ENCODE measurements at regions not wholly inside any gene's neighbourhood (a gene's known extent, or its start where the extent isn't known, plus 50 kb on each side); places are given as distances from the start of the nearest gene placed in this dataset.

GRCh38 chr2:215670396-215670795 is 234.5 kb upstream of the FN1 start:
- DNase-seq, result no peak
- TF ChIP-seq, protein P1, sequence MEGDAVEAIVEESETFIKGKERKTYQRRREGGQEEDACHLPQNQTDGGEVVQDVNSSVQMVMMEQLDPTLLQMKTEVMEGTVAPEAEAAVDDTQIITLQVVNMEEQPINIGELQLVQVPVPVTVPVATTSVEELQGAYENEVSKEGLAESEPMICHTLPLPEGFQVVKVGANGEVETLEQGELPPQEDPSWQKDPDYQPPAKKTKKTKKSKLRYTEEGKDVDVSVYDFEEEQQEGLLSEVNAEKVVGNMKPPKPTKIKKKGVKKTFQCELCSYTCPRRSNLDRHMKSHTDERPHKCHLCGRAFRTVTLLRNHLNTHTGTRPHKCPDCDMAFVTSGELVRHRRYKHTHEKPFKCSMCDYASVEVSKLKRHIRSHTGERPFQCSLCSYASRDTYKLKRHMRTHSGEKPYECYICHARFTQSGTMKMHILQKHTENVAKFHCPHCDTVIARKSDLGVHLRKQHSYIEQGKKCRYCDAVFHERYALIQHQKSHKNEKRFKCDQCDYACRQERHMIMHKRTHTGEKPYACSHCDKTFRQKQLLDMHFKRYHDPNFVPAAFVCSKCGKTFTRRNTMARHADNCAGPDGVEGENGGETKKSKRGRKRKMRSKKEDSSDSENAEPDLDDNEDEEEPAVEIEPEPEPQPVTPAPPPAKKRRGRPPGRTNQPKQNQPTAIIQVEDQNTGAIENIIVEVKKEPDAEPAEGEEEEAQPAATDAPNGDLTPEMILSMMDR (IDR thresholded peaks at IDR 0.05; ENCODE audit: borderline replicate concordance, extremely low read depth, insufficient read depth), result no peak
- Histone ChIP-seq H3K27me3 (ENCODE audit: control insufficient read depth, insufficient read depth, low read length) (no peaks in the 10 kb centered on the region), H3K4me1 (ENCODE audit: control insufficient read depth in 2 of 3, insufficient read depth in 2 of 3, low read depth in 1 of 3, low read length in 3 of 3) (no peaks in the 10 kb centered on the region), H3K9me3 (ENCODE audit: control insufficient read depth in 2 of 3, insufficient read depth in 1 of 3, low read length in 3 of 3) (no peaks in the 10 kb centered on the region), H3K27ac (ENCODE audit: low read depth in 2 of 2, low read length in 2 of 2) (no peak overlapping the region), H3K9ac (ENCODE audit: low read length in 3 of 3) (no peak overlapping the region), H3K36me3 (ENCODE audit: control insufficient read depth in 2 of 3, insufficient read depth in 3 of 3, low read length in 3 of 3) (no peaks in the 10 kb centered on the region), H3K4me3 (ENCODE audit: low read length in 3 of 3) (no peak overlapping the region)
- intact Hi-C loops (cut with DNase I), result no loop called here
- no peak for FAIRE-seq

DNA sequence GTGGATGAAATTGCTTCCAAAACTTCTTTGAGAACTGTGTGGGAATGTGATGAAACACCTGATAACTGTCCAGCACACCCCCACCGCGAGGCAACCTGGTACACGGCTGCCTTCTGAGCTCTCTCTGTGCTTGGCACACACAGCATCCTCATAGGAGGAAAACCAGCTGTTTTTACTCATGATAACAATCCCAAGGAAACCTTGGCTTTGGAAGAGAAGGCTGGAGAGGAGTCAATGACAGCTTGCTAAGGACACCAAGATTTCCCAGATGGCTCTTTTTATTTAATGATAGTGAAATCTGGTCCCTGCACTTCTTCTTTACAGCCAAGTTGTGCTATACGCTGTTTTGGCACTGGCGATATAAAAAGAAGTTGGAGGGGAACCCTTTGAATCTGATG is 232.5 kb upstream of the FN1 start:
- peak in 1 of 5 donors; percentile 30 for DNase-seq
- intact Hi-C loops (cut with DNase I), result no loop called here
- FAIRE-seq, result no peak

GRCh38 chr2:215667585-215668377 is 231.9 kb upstream of the FN1 start:
- intact Hi-C loops (cut with DNase I), result no loop called here
- FAIRE-seq (no peak), DNase-seq (no peak)
- H3K27me3 ChIP-seq (ENCODE audit: control insufficient read depth, insufficient read depth, low read length), result no peaks in the 10 kb centered on the region
- no peak overlapping the region for H3K9ac ChIP-seq (ENCODE audit: low read length in 3 of 3)
- TF ChIP-seq, protein P1 (IDR thresholded peaks at IDR 0.05; ENCODE audit: borderline replicate concordance, extremely low read depth, insufficient read depth), result no peak
- H3K36me3 ChIP-seq (ENCODE audit: control insufficient read depth in 2 of 3, insufficient read depth in 3 of 3, low read length in 3 of 3), result no peaks in the 10 kb centered on the region
- H3K27ac ChIP-seq (ENCODE audit: low read depth in 2 of 2, low read length in 2 of 2), result no peak overlapping the region
- no peaks in the 10 kb centered on the region for H3K9me3 ChIP-seq (ENCODE audit: control insufficient read depth in 2 of 3, insufficient read depth in 1 of 3, low read length in 3 of 3)
- no peaks in the 10 kb centered on the region for H3K4me1 ChIP-seq (ENCODE audit: control insufficient read depth in 2 of 3, insufficient read depth in 2 of 3, low read depth in 1 of 3, low read length in 3 of 3)
- H3K4me3 ChIP-seq (ENCODE audit: low read length in 3 of 3), result no peak overlapping the region

More for the DNA sequence above, 232.5 kb upstream of the FN1 start:
- TF ChIP-seq, protein P1 (IDR thresholded peaks at IDR 0.05; ENCODE audit: borderline replicate concordance, extremely low read depth, insufficient read depth), result no peak
- Histone ChIP-seq H3K36me3 (ENCODE audit: control insufficient read depth in 2 of 3, insufficient read depth in 3 of 3, low read length in 3 of 3) (no peaks in the 10 kb centered on the region), H3K27me3 (ENCODE audit: control insufficient read depth, insufficient read depth, low read length) (no peaks in the 10 kb centered on the region), H3K9me3 (ENCODE audit: control insufficient read depth in 2 of 3, insufficient read depth in 1 of 3, low read length in 3 of 3) (no peaks in the 10 kb centered on the region), H3K9ac (ENCODE audit: low read length in 3 of 3) (no peak overlapping the region), H3K4me3 (ENCODE audit: low read length in 3 of 3) (no peak overlapping the region), H3K4me1 (ENCODE audit: control insufficient read depth in 2 of 3, insufficient read depth in 2 of 3, low read depth in 1 of 3, low read length in 3 of 3) (no peaks in the 10 kb centered on the region), H3K27ac (ENCODE audit: low read depth in 2 of 2, low read length in 2 of 2) (no peak overlapping the region)
